Common myeloid progenitor, CD34-positive (primary cell): ENCODE measurements at regions not wholly inside any gene's neighbourhood (a gene's known extent, or its start where the extent isn't known, plus 50 kb on each side); places are given as distances from the start of the nearest gene placed in this dataset.

Experiments used
- CTCF ChIA-PET: fragments of 350-600 bp; sonication (Branson Sonifier 250); formaldehyde crosslinking; loops from one replicate; lab custom pipeline; 2021; ENCODE audit warnings: antibody characterized with exemption; lab: Charles Lee
- POLR2A ChIA-PET: fragments of 350-600 bp; sonication (Branson Sonifier 250); formaldehyde crosslinking; loops from one replicate; lab custom pipeline; 2021; ENCODE audit warnings: antibody characterized with exemption; lab: Charles Lee
- DNase-seq, 3 donors: peaks; one replicate each; pipeline versions ENCODE4 v3.0.0 to v3.0.0-alpha.2; 2013
- H3K27ac ChIP-seq, 2 experiments: 1 replicate in 1 of 2; 2 replicates in 1 of 2; pipeline ENCODE4 v1.7.0; 2013; ENCODE audit warnings: inconsistent platforms in 2 of 2, low read length in 2 of 2, mild to moderate bottlenecking in 2 of 2, low read depth in 1 of 2, moderate library complexity in 1 of 2; ENCODE audit not compliant: severe bottlenecking in 2 of 2, insufficient read depth in 1 of 2, poor library complexity in 1 of 2
- H3K27me3 ChIP-seq, 5 experiments: replicated peaks in 2 of 5; 1 replicate in 3 of 5; 2 replicates in 2 of 5; pipeline versions ENCODE4 v1.6.1 to v1.7.0; 2013; ENCODE audit warnings: low read length in 4 of 5, mild to moderate bottlenecking in 2 of 5, moderate library complexity in 2 of 5, inconsistent platforms in 1 of 5; ENCODE audit not compliant: insufficient read depth in 5 of 5, control insufficient read depth in 4 of 5
- H3K36me3 ChIP-seq, 4 experiments: 1 replicate in 2 of 4; 2 replicates in 2 of 4; pipeline versions ENCODE4 v1.6.1 to v1.7.0; 2013; ENCODE audit warnings: low read length in 3 of 4, control low read depth in 1 of 4, mild to moderate bottlenecking in 1 of 4; ENCODE audit not compliant: control insufficient read depth in 4 of 4, insufficient read depth in 4 of 4
- H3K4me1 ChIP-seq, 4 experiments: 1 replicate in 3 of 4; 2 replicates in 1 of 4; pipeline versions ENCODE4 v1.6.1 to v1.7.1; 2013; ENCODE audit warnings: low read length in 3 of 4, mild to moderate bottlenecking in 3 of 4, control low read depth in 1 of 4, inconsistent platforms in 1 of 4, moderate library complexity in 1 of 4; ENCODE audit not compliant: control insufficient read depth in 4 of 4, insufficient read depth in 4 of 4; ENCODE audit errors: control extremely low read depth in 1 of 4
- H3K4me3 ChIP-seq, 7 experiments: 1 replicate in 4 of 7; 2 replicates in 3 of 7; pipeline versions ENCODE4 v1.5.1 to v1.7.0; 2013; ENCODE audit warnings: mild to moderate bottlenecking in 7 of 7, low read length in 6 of 7, moderate library complexity in 6 of 7, inconsistent platforms in 2 of 7, low read depth in 2 of 7, control low read depth in 1 of 7; ENCODE audit not compliant: insufficient read depth in 4 of 7, control insufficient read depth in 1 of 7; ENCODE audit errors: extremely low read depth in 1 of 7
- H3K9me3 ChIP-seq, 5 experiments: 1 replicate in 4 of 5; 2 replicates in 1 of 5; pipeline versions ENCODE4 v1.6.1 to v1.7.1; 2013; ENCODE audit warnings: low read length in 4 of 5, mild to moderate bottlenecking in 2 of 5, inconsistent platforms in 1 of 5, low read depth in 1 of 5, moderate library complexity in 1 of 5; ENCODE audit not compliant: control insufficient read depth in 4 of 5, insufficient read depth in 2 of 5; ENCODE audit errors: control extremely low read depth in 1 of 5
- WGBS: methylation state at CpG from one replicate; pipeline ENCODE4 v1.1.5; 2013; ENCODE audit not compliant: insufficient coverage; 5-methylcytosine and 5-hydroxymethylcytosine counted together

DNA sequence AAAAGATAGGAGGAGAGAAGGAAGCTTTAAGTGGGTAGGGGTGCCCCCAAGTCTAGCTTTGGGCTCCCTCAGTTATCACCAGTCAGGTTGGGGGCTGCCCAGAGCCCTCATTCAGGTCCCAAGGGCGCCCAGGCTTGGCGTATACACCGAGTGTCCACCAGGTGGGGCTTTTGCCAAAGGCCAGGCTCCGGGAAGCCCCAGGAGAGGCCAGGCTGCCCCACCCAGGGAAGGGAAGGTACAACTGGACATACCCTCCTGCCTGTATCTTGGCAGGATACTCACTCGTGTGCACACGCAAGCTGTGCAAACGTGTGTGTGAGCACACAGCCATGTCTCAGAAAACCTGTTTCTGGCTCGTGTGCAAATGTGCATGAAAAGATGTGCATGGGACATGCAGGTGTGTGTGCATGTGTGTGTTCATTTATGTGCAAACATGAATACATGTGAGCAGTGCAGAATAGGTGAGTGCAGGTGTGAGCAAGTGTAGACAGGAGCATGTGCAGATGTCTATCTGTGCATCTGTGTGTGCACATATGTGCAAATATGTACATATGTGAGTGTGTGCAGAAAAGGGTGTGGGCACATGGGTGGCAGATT lies 103.9 kb upstream of the MYL2 start:
- 7% methylated on average over 8 of the region's 8 CpGs for WGBS
- H3K9me3 ChIP-seq, result no peaks in the 10 kb centered on the region
- H3K27me3 ChIP-seq, result peaks cover 0 to 43% (median 12%) of the 10 kb centered on the region in 5 experiments
- H3K4me3 ChIP-seq, result no peak overlapping the region
- ChIA-PET CTCF (interaction anchor here (0.6 to 4.5 kb wide), 8 partner anchors 19 to 276 kb away, joined by 3 to 31 read pairs (median 4); no protein-coding TSS in a partner anchor), POLR2A (no interaction called here)
- peak; percentile 31 to 53 (median 43) for DNase-seq
- H3K27ac ChIP-seq, result no peak overlapping the region
- no peaks in the 10 kb centered on the region for H3K36me3 ChIP-seq
- H3K4me1 ChIP-seq, result no peaks in the 10 kb centered on the region

DNA sequence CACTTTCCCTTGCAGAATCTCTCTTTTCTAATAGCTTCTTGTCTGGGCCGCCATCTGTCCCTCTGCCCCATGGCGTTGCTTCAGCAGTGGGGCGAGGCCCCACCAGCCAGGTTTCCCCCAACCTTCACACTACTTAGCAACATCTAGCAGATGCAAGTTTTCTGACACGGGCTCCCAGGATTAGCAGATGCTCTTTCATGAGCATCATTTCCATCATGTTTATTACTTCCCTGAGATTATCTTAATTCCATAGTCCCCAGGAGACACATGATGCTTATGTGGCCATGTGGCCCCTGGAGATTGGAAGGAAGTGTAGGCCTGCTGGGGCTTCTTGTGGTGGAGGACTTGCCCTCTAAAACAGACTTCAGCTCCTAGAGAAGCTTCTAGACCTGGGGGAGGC lies 102.0 kb upstream of the MYL2 start:
- WGBS, result 95% methylated on average over 3 of the region's 4 CpGs
- POLR2A ChIA-PET, result no interaction called here
- Histone ChIP-seq H3K27ac (no peak overlapping the region), H3K27me3 (peaks cover 0 to 35% (median 6%) of the 10 kb centered on the region in 5 experiments), H3K4me1 (no peaks in the 10 kb centered on the region), H3K9me3 (no peaks in the 10 kb centered on the region), H3K36me3 (no peaks in the 10 kb centered on the region), H3K4me3 (no peak overlapping the region)
- CTCF ChIA-PET, result interaction anchor here (0.7 to 4.5 kb wide), 7 partner anchors 17 to 285 kb away, joined by 3 to 31 read pairs (median 3); no protein-coding TSS in a partner anchor
- no peak for DNase-seq

DNA sequence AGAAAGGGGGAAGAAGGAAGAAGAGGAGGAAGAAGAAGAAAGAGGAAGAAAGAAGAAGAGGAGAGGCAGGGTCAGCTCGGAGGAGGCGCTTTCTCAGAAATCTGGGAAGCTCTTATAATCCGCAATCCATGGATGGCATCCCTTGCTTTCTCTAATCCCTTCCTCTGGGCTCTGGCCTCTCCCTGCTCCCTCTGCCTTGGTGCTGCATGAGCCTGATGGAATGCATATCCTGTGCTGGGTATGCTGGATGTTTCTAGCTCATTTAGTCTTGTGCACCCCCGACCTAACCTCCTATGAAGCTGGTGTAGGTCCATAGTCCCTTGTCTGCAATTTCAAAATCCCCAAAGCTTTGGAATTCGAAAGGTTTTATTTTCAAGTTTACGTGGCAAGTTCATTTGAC lies 94.2 kb upstream of the MYL2 start:
- CTCF ChIA-PET, result no interaction called here
- POLR2A ChIA-PET, result no interaction called here

DNA sequence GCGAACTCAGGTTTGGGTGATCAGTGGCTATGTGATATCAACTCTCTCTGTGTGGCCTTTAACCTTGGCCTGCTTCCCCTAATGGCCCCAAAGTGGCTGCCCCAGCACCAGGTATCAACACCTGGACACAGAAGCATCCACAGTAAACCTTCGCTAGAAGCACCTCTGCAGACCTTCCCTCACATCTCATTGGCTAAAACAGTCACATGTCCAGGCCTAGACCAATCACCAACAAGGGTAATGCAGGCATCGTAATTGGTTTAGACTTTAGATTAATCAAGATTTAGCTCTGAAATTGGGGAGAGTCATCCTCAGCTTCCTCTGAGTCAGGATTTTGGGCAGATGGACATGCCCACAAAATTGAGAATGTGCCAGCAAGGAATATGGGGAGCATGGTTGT lies 92.5 kb upstream of the MYL2 start:
- no peak overlapping the region for H3K4me3 ChIP-seq
- peaks cover 0 to 20% (median 4%) of the 10 kb centered on the region in 5 experiments for H3K27me3 ChIP-seq
- DNase-seq, result no peak
- no peaks in the 10 kb centered on the region for H3K9me3 ChIP-seq
- POLR2A ChIA-PET, result no interaction called here
- CTCF ChIA-PET, result interaction anchor here (2.0 kb wide), 1 partner anchor 10 kb away, joined by 8 read pairs; no protein-coding TSS in a partner anchor
- H3K36me3 ChIP-seq, result no peaks in the 10 kb centered on the region
- no peak overlapping the region for H3K27ac ChIP-seq
- no peaks in the 10 kb centered on the region for H3K4me1 ChIP-seq
- WGBS, result 100% methylated on average over 2 of the region's 3 CpGs

More for the DNA sequence above, 94.2 kb upstream of the MYL2 start:
- DNase-seq, result no peak
- no peak overlapping the region for H3K27ac ChIP-seq
- no peaks in the 10 kb centered on the region for H3K4me1 ChIP-seq
- H3K4me3 ChIP-seq, result no peak overlapping the region
- no peaks in the 10 kb centered on the region for H3K9me3 ChIP-seq
- 44% methylated on average over 1 of the region's 6 CpGs for WGBS
- H3K36me3 ChIP-seq, result no peaks in the 10 kb centered on the region
- peaks cover 0 to 24% (median 4%) of the 10 kb centered on the region in 5 experiments for H3K27me3 ChIP-seq

DNA sequence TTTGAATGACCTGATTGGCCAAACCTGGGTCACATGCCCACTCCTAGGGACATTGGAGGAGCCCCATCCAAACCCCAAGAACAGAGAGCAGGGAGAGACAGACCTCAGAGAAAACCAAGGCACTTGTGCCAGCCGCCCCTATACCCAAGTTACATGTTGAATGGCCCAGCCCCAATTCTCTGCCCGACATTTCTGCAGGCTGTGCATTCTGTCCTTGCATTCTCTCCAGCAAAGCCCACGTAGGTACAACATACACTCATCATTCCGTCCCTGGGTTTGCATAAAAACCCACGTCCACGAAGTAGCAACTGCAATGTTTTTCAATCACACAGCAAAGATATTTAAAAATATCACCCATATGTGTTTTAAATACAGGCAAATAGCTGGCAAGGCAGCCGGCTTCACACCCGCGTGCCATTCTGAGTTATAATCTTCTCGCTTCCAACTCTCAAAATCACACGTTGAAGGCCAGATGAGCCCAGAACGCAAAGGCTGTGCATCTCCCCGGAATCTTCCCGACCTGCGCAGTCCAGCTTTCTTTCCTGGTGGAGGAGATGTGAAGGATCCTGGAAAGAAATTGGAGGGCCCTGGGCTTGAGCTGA lies 91.7 kb upstream of the MYL2 start:
- ChIA-PET CTCF (interaction anchor here (1.0 to 2.0 kb wide), 2 partner anchors 11 to 289 kb away, joined by 4 to 8 read pairs; no protein-coding TSS in a partner anchor), POLR2A (no interaction called here)
- no peaks in the 10 kb centered on the region for H3K36me3 ChIP-seq
- DNase-seq, result no peak
- H3K4me1 ChIP-seq, result no peaks in the 10 kb centered on the region
- peaks cover 0 to 14% (median 4%) of the 10 kb centered on the region in 5 experiments for H3K27me3 ChIP-seq
- 97% methylated on average over 14 of the region's 15 CpGs for WGBS
- H3K4me3 ChIP-seq, result no peak overlapping the region
- H3K9me3 ChIP-seq, result no peaks in the 10 kb centered on the region
- H3K27ac ChIP-seq, result no peak overlapping the region

DNA sequence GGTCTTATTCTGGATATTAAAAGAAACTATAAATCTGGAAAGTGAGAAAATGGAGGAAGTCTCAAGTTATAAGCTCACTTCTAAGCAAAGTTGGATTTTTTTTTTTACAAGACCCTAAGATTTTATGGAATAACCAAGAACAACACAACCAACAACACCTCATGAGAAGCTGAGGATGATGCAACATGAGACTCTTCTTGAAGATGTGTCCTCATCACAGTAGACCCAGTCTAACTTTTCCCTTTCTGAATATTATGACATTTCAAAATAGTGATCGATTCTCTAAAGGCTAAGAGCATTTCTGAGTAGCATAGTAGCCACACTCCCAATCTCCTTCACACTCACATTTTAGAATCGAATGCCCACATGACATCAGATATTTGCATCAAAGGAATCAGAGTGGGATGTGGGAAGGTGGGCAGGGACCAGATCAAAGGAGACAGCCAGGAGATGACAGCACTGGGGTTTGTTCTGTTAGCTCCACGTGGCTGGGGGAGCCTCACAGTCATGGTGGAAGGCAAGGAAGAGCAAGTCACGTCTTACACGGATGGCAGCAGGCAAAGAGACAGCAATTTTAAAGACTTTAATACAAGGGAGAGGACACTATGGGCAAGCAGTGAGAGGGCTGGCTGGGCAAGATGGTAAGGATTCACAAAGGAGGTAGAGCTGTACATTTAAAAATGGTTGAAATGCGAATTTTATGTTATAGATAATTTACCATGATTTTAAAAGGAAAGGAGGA lies 90.7 kb upstream of the MYL2 start:
- POLR2A ChIA-PET, result no interaction called here
- no peaks in the 10 kb centered on the region for H3K4me1 ChIP-seq
- peaks cover 0 to 7% (median 4%) of the 10 kb centered on the region in 5 experiments for H3K27me3 ChIP-seq
- H3K27ac ChIP-seq, result no peak overlapping the region
- H3K4me3 ChIP-seq, result peak overlapping the region in 1 of 7 experiments; percentile 0
- no peak for DNase-seq
- no peaks in the 10 kb centered on the region for H3K9me3 ChIP-seq
- CTCF ChIA-PET, result interaction anchor here (0.6 to 1.0 kb wide), 3 partner anchors 8 to 290 kb away, joined by 3 to 4 read pairs (median 3); no protein-coding TSS in a partner anchor
- H3K36me3 ChIP-seq, result no peaks in the 10 kb centered on the region
- WGBS, result 91% methylated on average over 4 of the region's 6 CpGs
